Tibial artery (tissue), 4 donors: ENCODE measurements at regions not wholly inside any gene's neighbourhood (a gene's known extent, or its start where the extent isn't known, plus 50 kb on each side); places are given as distances from the start of the nearest gene placed in this dataset.

Experiments used
- DNase-seq, 2 donors: peaks; one replicate each; pipeline ENCODE4 v3.0.0-alpha.2; 2019
- H3K27ac ChIP-seq, 2 donors: fragments of 200-600 bp; sonication (generic) in 1 of 2; 1 replicate in 1 of 2; 2 replicates in 1 of 2; pipeline ENCODE4 v1.5.1; 2018 to 2019; ENCODE audit warnings: mild to moderate bottlenecking in 1 of 2
- H3K27me3 ChIP-seq, 2 donors: fragments of 200-600 bp; sonication (generic) in 1 of 2; one replicate each; pipeline versions ENCODE4 v1.5.1 to v1.6.0; 2016 to 2019
- H3K36me3 ChIP-seq, 3 donors: fragments of 200-600 bp; sonication (generic) in 2 of 3; one replicate each; pipeline ENCODE4 v1.5.1; 2016 to 2019; ENCODE audit warnings: mild to moderate bottlenecking in 2 of 3
- H3K4me1 ChIP-seq, 4 donors: fragments of 200-600 bp; sonication (generic) in 2 of 4; 1 replicate in 3 of 4; 2 replicates in 1 of 4; pipeline ENCODE4 v1.5.1; 2016 to 2019
- H3K4me3 ChIP-seq, 2 donors: fragments of 200-600 bp; sonication (generic) in 1 of 2; 1 replicate in 1 of 2; 2 replicates in 1 of 2; pipeline ENCODE4 v1.5.1; 2018 to 2019; ENCODE audit warnings: mild to moderate bottlenecking in 2 of 2
- H3K9me3 ChIP-seq, 3 donors: fragments of 200-600 bp; sonication (generic) in 1 of 3; one replicate each; pipeline ENCODE4 v1.5.1; 2016 to 2019
- CTCF ChIP-seq, 2 experiments: fragments of 200-600 bp in 1 of 2; fragments of 450-650 bp in 1 of 2; IDR thresholded peaks; one replicate each; pipeline ENCODE4 v1.5.1; 2017 to 2019; ENCODE audit warnings: antibody characterized with exemption in 2 of 2, mild to moderate bottlenecking in 1 of 2, moderate library complexity in 1 of 2
- intact Hi-C: fragments of 100-400 bp; cut with DNase I; formaldehyde crosslinking; loops from one replicate; pipeline ENCODE4 v1.15.0; 2023; ENCODE audit warnings: low total_unique reads

- TF ChIP-seq CTCF (IDR thresholded peaks at IDR 0.05), result no peak
- no peaks in the 10 kb centered on the region for H3K9me3 ChIP-seq
- no peaks in the 10 kb centered on the region for H3K4me1 ChIP-seq
- no peaks in the 10 kb centered on the region for H3K36me3 ChIP-seq
- H3K27ac ChIP-seq, result no peak overlapping the region
- no peaks in the 10 kb centered on the region for H3K27me3 ChIP-seq
- intact Hi-C loops, result no loop called here
- H3K4me3 ChIP-seq, result no peak overlapping the region
- no peak for DNase-seq
Measured at GRCh38 chr4:110292994-110293744, 94.8 kb upstream of the ELOVL6 start.

DNA sequence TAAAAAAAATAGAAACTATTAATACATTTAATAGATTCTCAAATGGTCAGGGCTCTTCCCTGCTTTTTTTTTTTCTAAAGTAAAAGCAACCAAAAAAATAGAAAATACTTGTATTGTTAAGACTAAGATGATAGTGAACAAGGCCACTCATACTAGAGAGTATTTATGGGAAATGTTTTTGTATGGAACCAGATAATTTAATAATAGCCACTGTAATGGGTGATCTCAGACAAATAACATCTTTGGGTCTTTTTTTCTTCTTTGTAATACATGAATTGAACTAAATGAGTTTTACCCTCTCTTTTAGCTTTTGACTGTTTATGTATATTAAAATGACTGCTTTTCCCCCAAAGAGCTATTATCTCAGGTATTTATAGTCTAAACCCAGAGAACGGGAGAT, 92.1 kb upstream of the ELOVL6 start:
- Histone ChIP-seq H3K4me1 (no peaks in the 10 kb centered on the region), H3K36me3 (no peaks in the 10 kb centered on the region), H3K9me3 (no peaks in the 10 kb centered on the region), H3K27ac (no peak overlapping the region), H3K4me3 (no peak overlapping the region), H3K27me3 (no peaks in the 10 kb centered on the region)
- no peak for DNase-seq
- intact Hi-C loops, result no loop called here
- TF ChIP-seq CTCF (IDR thresholded peaks at IDR 0.05), result no peak

GRCh38 chr4:110289601-110290100, 91.2 kb upstream of the ELOVL6 start:
- Histone ChIP-seq H3K27ac (no peak overlapping the region), H3K9me3 (no peaks in the 10 kb centered on the region), H3K4me3 (no peak overlapping the region), H3K27me3 (no peaks in the 10 kb centered on the region), H3K36me3 (no peaks in the 10 kb centered on the region), H3K4me1 (no peaks in the 10 kb centered on the region)
- intact Hi-C loops, result no loop called here
- no peak for TF ChIP-seq CTCF (IDR thresholded peaks at IDR 0.05)
- no peak for DNase-seq

GRCh38 chr4:110287130-110287529, 88.7 kb upstream of the ELOVL6 start:
- Histone ChIP-seq H3K4me3 (no peak overlapping the region), H3K9me3 (no peaks in the 10 kb centered on the region), H3K27me3 (no peaks in the 10 kb centered on the region), H3K36me3 (no peaks in the 10 kb centered on the region), H3K27ac (no peak overlapping the region), H3K4me1 (no peaks in the 10 kb centered on the region)
- intact Hi-C loops, result no loop called here
- TF ChIP-seq CTCF (IDR thresholded peaks at IDR 0.05), result no peak
- no peak for DNase-seq

- no peak for TF ChIP-seq CTCF (IDR thresholded peaks at IDR 0.05)
- no peak for DNase-seq
- Histone ChIP-seq H3K36me3 (no peaks in the 10 kb centered on the region), H3K9me3 (no peaks in the 10 kb centered on the region), H3K4me3 (no peak overlapping the region), H3K27me3 (no peaks in the 10 kb centered on the region), H3K4me1 (no peaks in the 10 kb centered on the region), H3K27ac (no peak overlapping the region)
- intact Hi-C loops, result no loop called here
Measured at GRCh38 chr4:110278127-110278526, 79.7 kb upstream of the ELOVL6 start.
